Spleen (tissue), 7 donors: ENCODE measurements at regions not wholly inside any gene's neighbourhood (a gene's known extent, or its start where the extent isn't known, plus 50 kb on each side); places are given as distances from the start of the nearest gene placed in this dataset.

Experiments
- POLR2A ChIP-seq, 3 donors: fragments of 450-650 bp; IDR thresholded peaks; one replicate each; pipeline ENCODE4 v1.5.1; 2017; ENCODE audit warnings: antibody characterized with exemption in 3 of 3, mild to moderate bottlenecking in 1 of 3
- POLR2AphosphoS5 ChIP-seq, 3 donors: sonication (generic); formaldehyde crosslinking; IDR thresholded peaks; one replicate each; pipeline ENCODE4 v1.5.1; 2017; ENCODE audit warnings: antibody characterized with exemption in 3 of 3
- TF ChIP-seq, protein P1 (sequence below), 11 experiments: fragments of 200-600 bp in 7 of 11; fragments of 450-650 bp in 4 of 11; sonication (generic) in 4 of 11; IDR thresholded peaks in 8 of 11; conservative IDR thresholded peaks in 3 of 11; 1 replicate in 7 of 11; 2 replicates in 4 of 11; pipeline versions ENCODE4 v1.4.0 to v1.8.0; 2016 to 2021; ENCODE audit warnings: antibody characterized with exemption in 11 of 11, inconsistent platforms in 4 of 11, mild to moderate bottlenecking in 1 of 11
- donor health status: DM: no; HTN: no; CAD: no; lungs with moderate emphysema.
- donor health status: DM: no; HTN: no; CAD: no.
- donor health status: DM: no; HTN: no; CAD: no.

DNA sequence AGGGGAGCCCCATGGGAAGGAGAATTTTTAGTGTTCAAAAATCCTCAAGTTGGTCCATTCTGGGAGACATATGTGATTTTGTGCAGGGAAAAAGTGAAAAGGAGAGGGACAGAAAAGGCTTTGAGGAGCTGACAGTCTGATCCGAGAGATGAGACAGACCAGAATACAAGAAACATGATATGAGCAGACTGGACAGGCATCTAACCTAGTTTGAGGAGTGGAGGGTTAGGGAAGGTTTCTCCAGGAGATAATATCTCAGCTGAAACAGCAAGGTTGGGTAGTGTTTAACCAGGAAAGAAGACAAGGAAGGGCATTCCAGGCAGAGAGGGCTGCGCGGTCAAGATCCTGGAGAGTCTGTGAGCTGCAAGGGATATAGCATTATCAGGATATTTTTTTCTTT, 101.4 kb upstream of the NCAM1 start:
- TF ChIP-seq, protein P1, sequence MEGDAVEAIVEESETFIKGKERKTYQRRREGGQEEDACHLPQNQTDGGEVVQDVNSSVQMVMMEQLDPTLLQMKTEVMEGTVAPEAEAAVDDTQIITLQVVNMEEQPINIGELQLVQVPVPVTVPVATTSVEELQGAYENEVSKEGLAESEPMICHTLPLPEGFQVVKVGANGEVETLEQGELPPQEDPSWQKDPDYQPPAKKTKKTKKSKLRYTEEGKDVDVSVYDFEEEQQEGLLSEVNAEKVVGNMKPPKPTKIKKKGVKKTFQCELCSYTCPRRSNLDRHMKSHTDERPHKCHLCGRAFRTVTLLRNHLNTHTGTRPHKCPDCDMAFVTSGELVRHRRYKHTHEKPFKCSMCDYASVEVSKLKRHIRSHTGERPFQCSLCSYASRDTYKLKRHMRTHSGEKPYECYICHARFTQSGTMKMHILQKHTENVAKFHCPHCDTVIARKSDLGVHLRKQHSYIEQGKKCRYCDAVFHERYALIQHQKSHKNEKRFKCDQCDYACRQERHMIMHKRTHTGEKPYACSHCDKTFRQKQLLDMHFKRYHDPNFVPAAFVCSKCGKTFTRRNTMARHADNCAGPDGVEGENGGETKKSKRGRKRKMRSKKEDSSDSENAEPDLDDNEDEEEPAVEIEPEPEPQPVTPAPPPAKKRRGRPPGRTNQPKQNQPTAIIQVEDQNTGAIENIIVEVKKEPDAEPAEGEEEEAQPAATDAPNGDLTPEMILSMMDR (IDR thresholded peaks at IDR 0.05 in 8 of 11, conservative IDR thresholded peaks at IDR 0.05 in 3 of 11): no peak
- TF ChIP-seq POLR2A (IDR thresholded peaks at IDR 0.05) (no peak), POLR2AphosphoS5 (IDR thresholded peaks at IDR 0.05) (no peak)
